HG03378 (cell line): ENCODE measurements at regions not wholly inside any gene's neighbourhood (a gene's known extent, or its start where the extent isn't known, plus 50 kb on each side); places are given as distances from the start of the nearest gene placed in this dataset.
"Not testable (repeated sequence)": the region's sequence is repeated elsewhere in the genome, so short reads cannot be mapped to it uniquely, and the experiment has no call there.

Experiments used
- ATAC-seq: cut with Tn5 transposase; IDR thresholded peaks from one replicate; pipeline ENCODE4 v1.9.1; 2021; ENCODE audit warnings: mild to moderate bottlenecking, moderate library complexity; ENCODE audit not compliant: unreplicated experiment

DNA sequence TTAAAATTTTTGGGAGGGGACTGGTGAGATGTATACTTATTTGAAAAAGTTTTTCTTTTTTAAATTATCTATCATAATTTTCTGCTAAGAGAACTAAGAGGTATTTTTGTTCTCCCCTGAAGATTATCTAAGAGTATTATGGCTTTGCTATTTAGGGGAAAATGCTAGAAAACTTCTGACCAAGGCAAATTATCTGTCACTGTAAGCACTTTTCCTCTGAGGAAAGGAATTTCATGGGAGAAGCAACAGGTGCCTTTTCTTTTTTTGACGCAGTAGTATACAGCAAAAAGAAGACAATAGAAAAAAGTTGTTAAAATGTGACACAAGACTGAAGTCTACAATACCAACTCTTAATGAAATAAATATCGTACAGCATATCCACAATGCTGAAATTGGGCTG, 201.6 kb upstream of the NANOGP8 start:
- no peak for ATAC-seq

DNA sequence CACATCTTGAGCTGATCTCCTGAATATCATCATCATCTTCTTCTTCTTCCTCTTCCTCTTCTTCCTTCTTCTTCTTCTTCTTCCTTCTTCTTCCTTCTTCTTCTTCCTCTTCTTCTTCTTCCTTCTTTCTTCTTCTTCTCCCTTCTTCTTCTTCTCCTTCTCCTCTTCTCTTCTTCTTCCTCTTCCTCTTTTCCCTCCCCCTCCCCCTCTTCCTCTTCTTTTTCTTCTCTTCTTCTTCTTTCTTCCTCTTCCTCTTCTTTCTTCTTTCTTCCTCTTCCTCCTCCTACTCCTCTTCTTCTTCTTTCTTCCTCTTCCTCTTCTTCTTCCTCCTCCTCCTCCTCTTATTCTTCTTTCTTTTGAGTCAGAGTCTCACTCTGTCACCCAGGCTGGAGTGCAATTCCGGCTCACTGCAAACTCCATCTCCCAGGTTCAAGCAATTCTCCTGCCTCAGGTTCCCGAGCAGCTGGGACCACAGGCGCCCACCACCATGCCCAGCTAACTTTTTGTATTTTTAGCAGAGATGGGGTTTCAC, 197.9 kb upstream of the NANOGP8 start:
- no peak for ATAC-seq

DNA sequence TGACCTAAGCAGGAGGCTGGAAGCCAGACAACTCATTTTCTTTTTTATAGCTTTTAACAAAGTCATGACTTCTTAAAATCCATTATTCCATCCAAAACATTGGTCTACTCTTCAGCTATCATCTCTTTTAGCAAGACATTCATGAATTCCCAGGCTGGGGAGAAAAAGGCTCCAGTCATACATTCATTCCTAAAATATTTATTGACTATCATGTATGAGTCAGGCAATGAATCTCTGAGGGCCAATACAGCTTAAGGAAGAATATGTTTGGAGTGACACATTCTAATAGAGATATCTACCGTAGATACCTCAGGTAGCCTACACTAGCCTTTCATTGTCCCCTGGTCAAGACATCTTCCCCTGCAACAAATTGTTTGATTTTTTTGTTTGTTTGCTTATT, 196.4 kb upstream of the NANOGP8 start:
- no peak for ATAC-seq

DNA sequence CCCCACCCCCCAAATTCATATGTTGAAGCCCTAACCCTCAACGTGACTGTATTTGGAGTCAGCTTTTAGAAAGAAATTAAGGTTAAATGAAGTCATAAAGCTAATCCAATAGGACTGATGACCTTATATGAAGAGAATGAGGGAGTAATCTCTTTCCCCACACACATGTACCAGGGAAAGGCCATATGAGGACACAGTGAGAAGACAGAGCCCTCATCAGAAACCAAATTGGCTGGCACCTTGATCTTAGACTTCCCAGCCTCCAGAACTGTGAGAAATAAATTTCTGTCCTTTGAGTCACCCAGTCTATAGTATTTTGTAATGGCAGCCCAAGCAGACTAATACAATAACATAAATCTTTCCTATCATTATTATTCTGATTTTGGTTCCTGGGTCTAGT, 194.7 kb upstream of the NANOGP8 start:
- ATAC-seq, result no peak

DNA sequence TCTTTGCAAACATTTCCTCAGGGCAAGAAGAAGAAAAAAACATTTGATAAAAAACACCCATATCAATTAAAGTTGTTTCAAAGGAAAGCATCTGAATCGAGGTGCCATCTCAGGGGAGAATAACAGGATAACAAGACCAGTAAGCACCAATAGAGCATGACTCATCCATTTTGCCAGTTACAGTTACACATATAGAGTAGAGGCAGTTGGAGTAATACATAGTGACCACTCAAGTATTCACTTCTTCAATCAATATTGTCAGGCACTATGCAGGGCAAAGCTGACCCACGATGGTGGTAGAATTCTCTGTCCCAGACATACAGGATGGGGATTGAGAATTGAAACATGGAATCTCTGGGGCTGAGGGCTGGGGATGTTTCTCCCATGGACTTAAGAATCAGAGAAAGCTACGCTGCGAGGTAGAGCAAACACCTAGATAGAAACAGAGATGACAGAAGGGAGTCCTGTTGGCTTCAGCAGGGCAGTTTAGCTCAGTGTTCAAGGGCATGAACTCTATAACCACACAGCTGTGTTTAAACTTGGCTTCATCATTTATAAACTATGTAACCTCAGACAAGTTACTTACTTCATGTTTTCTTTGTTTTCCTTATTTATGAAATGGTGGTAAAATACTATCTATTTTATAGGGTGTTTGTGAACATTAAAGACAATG, 186.4 kb upstream of the NANOGP8 start:
- ATAC-seq, result no peak

DNA sequence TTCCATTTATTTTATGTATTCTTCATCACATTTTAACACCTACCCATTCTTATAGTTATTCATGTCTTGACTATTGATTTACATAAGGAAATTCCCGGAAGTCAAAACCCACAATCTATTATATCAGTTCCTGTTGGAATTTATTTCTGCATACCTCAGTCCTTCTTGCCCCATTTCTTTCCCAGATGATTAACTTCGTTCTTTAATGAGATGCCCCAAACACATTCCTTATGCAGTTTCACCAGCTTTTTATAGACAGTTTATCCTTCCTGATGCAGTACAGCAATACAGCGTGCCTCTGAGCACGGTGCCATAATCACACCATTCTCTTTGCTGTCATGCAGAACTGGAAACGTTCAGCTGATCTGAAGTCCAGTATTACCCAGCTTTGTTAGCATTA, 175.8 kb upstream of the NANOGP8 start:
- no peak for ATAC-seq

DNA sequence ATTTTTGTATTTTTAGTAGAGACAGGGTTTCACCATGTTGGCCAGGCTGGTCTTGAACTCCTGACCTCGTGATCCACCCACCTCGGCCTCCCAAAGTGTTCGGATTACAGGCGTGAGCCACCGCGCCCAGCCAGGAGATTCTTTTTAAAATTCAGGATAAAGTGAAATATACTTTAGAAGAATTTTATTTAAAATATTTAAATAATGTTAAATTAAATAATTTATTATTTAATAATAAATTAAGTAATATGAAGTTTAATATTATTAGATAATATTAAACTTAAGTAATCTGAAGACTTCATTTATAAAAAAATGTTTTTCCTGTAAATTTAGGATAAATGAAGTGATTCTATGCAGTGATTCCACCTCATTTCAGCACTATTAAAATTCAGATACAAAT, 175.2 kb upstream of the NANOGP8 start:
- not testable (repeated sequence) for ATAC-seq

DNA sequence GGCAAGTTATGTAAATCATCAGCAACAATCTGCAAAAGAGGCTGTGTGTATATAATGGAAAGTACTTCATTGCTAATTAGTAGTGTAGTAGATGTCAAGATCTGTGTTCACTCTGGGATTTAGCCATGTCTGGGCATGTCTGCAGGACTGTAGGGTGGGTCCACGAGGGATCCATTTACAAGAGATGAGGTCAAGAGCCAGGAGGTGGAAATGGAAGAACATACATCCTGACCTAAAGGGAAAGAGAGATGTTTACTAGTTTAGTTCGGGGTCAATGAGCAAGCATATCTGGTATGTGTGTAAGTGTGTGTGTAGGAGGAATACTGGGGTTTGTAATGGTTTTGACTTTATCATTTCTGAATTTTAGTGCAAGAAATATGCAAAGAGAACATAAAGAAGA, 171.5 kb upstream of the NANOGP8 start:
- no peak for ATAC-seq

DNA sequence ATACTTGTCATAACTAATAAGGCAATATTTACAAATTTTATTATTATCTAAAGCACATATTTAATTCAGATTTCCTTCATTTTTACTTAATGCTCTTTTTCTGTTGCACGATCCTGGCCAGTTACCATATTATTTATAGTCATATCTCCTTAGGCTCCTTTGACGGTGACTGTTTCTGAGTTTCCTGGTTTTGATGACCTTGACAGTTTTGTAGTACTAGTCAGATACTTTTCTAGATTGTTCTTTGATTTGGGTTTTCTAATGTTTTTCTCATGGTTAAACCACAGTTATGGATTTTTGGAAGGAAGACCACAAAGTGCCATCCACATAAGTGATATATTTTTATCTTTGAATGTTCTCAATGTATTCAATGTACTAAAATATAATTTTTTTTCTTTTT, 171.0 kb upstream of the NANOGP8 start:
- ATAC-seq, result no peak

DNA sequence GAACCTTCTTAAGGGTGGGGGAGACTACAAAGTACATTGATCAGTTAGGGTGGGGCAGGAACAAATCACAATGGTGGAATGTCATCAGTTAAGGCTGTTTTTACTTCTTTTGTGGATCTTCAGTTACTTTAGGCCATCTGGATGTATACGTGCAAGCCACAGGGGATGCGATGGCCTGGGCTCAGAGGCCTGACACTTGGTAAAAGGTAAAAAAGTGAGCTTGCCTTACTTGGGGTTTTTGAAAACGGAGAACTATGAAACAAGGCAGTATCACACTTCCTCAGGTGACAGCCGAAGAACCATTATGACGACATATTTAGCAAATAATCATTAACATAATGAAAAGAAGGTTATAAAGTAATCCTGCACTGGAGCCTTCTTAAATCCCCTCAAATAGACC, 169.8 kb upstream of the NANOGP8 start:
- ATAC-seq, result not testable (repeated sequence)

DNA sequence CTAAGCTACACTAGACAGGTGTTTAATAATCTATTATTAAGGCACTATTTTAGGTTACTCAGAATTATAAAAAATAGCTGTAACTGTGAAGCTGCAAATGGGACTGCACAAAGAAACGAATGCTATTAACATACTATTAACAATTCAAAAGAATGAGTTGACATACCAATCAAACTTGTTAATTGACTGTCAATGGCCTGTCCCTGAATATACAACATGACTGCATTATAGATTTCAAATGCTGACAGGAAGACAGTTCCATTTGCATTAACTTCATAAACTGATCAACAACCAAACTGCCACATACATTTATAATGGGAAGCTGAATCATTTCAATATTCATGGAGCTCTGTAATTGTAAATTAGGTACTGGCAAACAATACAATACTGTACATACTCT, 169.0 kb upstream of the NANOGP8 start:
- no peak for ATAC-seq

DNA sequence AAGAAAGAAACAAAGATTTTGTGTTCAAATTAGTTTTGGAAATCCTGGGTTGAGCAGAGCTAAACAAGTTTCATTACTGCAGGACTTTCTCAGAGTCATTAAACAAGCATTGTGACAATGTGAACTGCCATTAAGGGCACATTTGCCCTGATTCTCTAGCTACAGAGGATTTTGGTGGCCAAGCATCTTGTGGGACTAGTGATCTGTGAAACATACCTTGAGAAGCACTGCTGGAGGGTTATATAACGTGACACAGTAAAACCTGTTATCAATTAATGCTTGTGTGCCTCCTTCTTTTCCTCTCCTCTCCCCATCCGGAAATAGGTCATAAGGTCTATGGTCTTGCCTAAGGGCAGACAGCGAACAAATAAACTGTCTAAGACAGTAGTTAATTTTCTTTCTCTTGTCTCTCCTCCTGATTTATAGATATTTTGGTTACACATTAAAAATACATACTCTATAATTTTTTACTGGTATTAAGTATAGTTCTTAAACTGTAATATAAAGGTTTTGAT, 167.3 kb upstream of the NANOGP8 start:
- no peak for ATAC-seq

DNA sequence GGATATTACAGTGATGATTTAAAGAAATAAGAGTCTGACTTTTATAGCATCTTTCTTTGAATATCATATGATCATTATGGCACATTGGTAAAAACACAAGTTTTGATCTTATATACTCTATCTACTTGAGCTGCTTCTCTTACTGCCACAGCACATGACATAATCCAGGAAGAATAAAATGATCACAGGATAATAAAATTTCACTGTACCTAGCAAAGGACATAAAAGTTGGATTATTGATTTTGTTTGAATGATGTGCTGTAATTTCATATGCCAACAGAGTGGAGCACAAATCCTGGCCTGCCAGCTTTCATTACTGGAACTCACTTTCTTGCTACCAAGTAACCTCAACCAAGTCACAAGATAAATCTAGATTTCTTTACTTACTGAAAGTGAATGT, 162.1 kb upstream of the NANOGP8 start:
- ATAC-seq, result no peak

DNA sequence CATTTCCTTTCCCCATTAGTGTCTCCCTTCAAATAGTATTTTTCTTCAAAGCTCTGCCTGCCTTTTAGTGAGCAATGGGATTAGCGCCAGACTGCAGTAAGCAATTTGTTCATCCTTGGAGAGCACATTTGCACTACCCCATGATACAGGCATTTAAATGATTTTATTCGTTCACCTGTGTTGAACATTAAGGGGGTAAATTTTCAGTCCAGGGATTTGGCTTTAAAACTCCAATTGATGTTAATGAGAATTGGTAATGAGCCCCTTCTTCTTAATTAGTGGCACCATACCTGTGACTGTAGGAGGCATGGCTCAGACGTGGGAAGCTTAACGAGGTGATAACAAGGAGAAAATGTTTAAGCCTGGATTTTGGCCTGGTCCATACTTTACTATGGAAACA, 161.4 kb upstream of the NANOGP8 start:
- ATAC-seq, result no peak

DNA sequence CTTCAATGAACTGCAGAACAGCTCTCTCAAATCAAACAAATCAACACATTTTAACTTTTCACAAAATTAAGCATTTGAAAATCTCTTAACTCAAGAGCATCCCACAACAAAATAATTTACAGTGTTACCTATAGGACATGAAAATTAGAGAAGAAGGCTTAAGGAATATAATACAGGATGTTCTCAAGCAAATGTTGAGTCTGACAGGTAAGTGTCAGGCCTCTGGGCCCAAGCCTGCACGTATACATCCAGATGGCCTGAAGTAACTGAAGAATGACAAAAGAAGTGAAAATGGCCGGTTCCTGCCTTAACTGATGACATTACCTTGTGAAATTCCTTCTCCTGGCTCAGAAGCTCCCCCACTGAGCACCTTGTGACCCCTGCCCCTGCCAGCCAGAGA, 160.6 kb upstream of the NANOGP8 start:
- ATAC-seq, result not testable (repeated sequence)

DNA sequence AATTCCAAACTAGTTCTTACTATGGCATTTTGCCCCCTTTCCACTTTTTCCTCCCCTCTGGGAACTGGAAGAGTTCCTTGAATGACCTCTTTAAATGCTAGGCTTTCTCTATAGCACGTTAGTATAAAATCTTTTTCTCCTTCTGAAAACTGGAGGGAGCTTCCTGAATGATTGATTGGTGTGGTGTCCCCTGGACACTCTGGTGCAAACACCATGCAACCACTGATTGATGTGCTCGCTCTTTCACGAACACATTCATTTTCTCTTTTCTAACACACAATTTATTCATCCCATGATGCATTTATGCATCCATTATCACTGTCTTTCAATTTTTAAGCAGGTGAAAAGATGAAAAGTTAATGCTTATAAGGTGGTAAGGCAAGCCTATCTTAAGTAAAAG, 159.1 kb upstream of the NANOGP8 start:
- no peak for ATAC-seq

DNA sequence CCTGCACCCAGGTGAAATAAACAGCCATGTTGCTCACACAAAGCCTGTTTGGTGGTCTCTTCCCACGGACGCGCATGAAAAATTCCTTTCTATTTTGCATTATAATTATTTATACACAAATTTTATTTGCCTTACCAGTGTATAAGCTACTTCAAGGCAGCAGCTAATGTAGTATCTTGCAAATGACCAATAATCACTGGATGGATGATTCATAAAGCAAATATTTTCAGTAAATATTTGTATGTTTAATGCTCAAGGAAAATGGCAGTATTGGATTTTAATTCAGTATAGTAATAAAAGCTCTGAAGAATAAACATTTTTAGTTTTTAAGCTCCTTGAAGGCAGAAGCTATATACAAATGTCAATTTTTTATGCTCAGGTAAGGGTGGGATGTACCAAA, 158.7 kb upstream of the NANOGP8 start:
- no peak for ATAC-seq

DNA sequence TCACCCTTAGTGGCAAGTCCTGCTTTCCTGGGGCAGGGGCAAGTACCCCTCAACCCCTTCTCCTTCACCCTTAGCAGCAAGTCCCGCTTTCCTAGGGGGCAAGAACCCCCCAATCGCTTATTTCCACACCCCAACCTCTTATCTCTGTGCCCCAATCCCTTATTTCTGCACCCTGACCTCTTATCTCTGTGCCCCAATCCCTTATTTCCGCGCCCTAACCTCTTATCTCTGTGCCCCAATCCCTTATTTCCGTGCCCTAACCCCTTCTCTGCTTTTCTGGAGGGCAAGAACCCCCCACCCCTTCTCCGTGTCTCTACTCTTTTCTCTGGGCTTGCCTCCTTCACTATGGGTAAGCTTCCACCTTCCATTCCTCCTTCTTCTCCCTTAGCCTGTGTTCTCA, 154.6 kb upstream of the NANOGP8 start:
- not testable (repeated sequence) for ATAC-seq

DNA sequence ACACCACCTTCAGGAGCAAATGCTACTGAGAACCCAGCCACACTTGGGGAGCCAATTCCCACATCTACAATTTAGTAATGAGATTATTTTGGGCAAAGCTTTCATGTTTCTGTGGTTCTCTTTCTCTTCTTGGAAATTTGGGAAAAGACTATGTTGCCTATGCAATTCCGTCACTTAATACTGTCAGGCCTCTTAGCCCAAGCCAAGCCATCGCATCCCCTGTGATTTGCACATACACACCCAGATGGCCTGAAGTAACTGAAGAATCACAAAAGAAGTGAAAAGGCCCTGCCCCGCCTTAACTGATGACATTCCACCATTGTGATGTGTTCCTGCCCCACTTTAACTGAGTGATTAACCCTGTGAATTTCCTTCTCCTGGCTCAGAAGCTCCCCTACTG, 153.4 kb upstream of the NANOGP8 start:
- ATAC-seq, result not testable (repeated sequence)

DNA sequence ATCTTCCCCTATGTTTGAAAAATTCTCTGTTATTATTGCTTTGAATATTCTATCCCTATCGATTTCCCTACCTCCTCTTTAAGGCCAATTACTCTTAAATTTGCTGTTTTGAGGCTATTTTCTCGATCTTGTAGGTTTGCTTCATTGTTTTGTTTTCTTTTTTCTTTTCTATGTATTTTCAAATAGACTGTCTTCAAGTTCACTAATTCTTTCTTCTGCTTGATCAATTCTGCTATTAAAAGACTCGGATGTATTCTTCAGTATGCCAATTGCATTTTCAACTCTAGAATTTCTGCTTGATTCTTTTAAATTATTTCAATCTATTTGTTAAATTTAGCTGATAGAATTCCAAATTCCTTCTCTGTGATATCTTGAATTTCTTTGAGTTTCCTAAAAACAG, 144.0 kb upstream of the NANOGP8 start:
- ATAC-seq, result no peak

DNA sequence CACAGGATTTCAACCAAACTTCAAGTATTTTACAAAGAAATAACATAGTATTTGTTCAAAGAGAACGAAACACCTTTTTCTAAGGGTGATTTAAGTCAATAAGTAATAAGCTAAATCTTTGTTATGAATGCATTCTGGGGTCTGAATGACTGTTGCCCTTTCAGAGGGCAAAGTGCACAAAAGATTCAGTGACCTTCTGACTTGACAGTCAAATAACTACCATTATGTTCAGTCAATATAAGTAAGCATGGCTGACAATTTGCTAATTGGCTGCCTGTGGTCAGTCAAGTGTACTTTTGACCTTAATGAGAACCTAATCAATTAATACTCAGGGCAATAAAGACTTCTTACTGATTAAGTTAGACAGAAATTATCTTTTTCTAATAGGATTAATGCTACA, 133.1 kb upstream of the NANOGP8 start:
- ATAC-seq, result no peak

DNA sequence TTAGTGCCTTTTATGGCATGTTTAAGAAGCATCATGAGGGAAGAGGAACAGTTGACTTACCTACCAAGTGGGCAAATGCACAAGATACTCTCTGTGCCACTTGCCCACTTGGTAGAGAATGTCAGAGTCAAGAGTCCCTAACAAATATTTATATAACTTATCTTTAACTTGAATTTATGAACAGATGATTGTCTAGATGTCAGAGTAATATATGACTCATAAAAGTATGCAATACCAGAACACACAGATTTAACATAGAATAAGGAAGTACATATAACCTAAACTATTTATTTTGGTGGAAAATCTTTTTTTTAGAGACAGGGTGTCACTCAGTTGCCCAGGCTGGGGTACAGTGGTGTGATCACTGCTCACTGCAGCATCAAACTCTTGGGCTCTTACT, 130.0 kb upstream of the NANOGP8 start:
- no peak for ATAC-seq
